NCI-H526 treated with DMSO at 0.1 percent for 48 hours (cell line): ENCODE measurements at regions not wholly inside any gene's neighbourhood (a gene's known extent, or its start where the extent isn't known, plus 50 kb on each side); places are given as distances from the start of the nearest gene placed in this dataset.

Experiments
- DNase-seq: peaks from one replicate; lab custom pipeline; 2025; lab: John Stamatoyannopoulos, UW

- no peak for DNase-seq
Measured at GRCh38 chr13:72109863-72110262, 242.9 kb upstream of the DACH1 start.

GRCh38 chr13:72104656-72105180 is 237.7 kb upstream of the DACH1 start:
- DNase-seq: no peak

- DNase-seq: no peak
Measured at GRCh38 chr13:72101768-72102400, 234.9 kb upstream of the DACH1 start.

GRCh38 chr13:72100339-72100738 is 233.3 kb upstream of the DACH1 start:
- DNase-seq: no peak

- DNase-seq: no peak
Measured at GRCh38 chr13:72097568-72097967, 230.6 kb upstream of the DACH1 start.

GRCh38 chr13:72093262-72093661 is 226.3 kb upstream of the DACH1 start:
- no peak for DNase-seq

- DNase-seq: no peak
Measured at GRCh38 chr13:72074663-72075062, 207.7 kb upstream of the DACH1 start.

GRCh38 chr13:72072261-72072660 is 205.3 kb upstream of the DACH1 start:
- no peak for DNase-seq

- no peak for DNase-seq
Measured at GRCh38 chr13:72071713-72072112, 204.7 kb upstream of the DACH1 start.

- no peak for DNase-seq
Measured at GRCh38 chr13:72062566-72062965, 195.6 kb upstream of the DACH1 start.

GRCh38 chr13:72061613-72062012 is 194.6 kb upstream of the DACH1 start:
- DNase-seq: no peak

- DNase-seq: no peak
Measured at GRCh38 chr13:72050251-72050650, 183.2 kb upstream of the DACH1 start.

GRCh38 chr13:72043366-72043765 is 176.4 kb upstream of the DACH1 start:
- DNase-seq: no peak

- DNase-seq: no peak
Measured at GRCh38 chr13:72041165-72041564, 174.2 kb upstream of the DACH1 start.

GRCh38 chr13:72039126-72039525 is 172.1 kb upstream of the DACH1 start:
- no peak for DNase-seq

GRCh38 chr13:72029981-72030380 is 163.0 kb upstream of the DACH1 start:
- DNase-seq: no peak

- DNase-seq: no peak
Measured at GRCh38 chr13:72025836-72026235, 158.8 kb upstream of the DACH1 start.

- DNase-seq: no peak
Measured at GRCh38 chr13:72023895-72024294, 156.9 kb upstream of the DACH1 start.

- no peak for DNase-seq
Measured at GRCh38 chr13:72005455-72005854, 138.5 kb upstream of the DACH1 start.

GRCh38 chr13:72004784-72005374 is 137.9 kb upstream of the DACH1 start:
- no peak for DNase-seq

GRCh38 chr13:72004246-72004645 is 137.2 kb upstream of the DACH1 start:
- DNase-seq: no peak

- no peak for DNase-seq
Measured at GRCh38 chr13:71998223-71998622, 131.2 kb upstream of the DACH1 start.

- peak; percentile 42 for DNase-seq
Measured at GRCh38 chr13:71979616-71980015, 112.6 kb upstream of the DACH1 start.

GRCh38 chr13:71977028-71977427 is 110.0 kb upstream of the DACH1 start:
- no peak for DNase-seq
